Activated naive CD4-positive, alpha-beta T cell (primary cell): ENCODE measurements at regions not wholly inside any gene's neighbourhood (a gene's known extent, or its start where the extent isn't known, plus 50 kb on each side); places are given as distances from the start of the nearest gene placed in this dataset.
"Not testable (repeated sequence)": the region's sequence is repeated elsewhere in the genome, so short reads cannot be mapped to it uniquely, and the experiment has no call there.

Source experiments
- DNase-seq, 4 experiments: peaks; one replicate each; lab custom pipeline; 2025; lab: John Stamatoyannopoulos, UW

DNA sequence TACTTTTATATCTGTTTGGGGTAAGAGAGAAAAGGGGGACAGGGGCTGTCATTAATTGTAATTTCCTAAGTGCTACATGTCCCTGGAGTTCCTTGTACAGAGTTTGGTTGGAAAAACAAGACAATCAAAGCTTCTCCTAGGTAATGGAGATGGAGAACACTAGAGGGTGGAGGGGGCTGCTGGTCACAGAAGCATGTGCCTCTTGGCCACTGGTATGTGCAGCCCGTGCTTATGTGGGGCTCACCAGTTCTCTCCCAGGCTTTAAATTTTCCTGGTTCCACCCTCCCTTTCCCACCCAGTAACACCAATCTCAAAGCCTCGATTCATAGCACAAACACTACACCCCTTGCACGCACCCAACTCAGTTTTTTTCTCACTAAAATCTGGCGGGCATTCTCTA is 165.6 kb downstream of the SAMD5 start:
- no peak for DNase-seq

DNA sequence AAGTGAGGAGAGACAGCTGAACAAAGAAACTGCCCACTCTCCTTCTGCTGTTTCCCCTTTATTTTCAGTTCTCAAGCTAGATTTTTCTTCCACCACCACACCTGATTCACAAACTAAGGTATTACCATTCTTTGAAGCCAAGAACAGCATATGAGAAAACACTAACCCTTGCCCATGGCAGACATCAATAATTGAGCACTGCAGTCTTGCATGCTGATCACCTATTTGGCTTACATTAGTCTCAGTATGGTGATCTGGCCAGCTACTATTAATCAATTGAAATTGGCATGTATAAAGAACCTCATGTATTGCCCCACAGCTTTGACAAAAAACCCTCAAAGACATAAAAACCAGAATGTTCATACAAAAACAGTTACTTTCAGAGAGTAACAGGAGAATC is 166.3 kb downstream of the SAMD5 start:
- DNase-seq = no peak

DNA sequence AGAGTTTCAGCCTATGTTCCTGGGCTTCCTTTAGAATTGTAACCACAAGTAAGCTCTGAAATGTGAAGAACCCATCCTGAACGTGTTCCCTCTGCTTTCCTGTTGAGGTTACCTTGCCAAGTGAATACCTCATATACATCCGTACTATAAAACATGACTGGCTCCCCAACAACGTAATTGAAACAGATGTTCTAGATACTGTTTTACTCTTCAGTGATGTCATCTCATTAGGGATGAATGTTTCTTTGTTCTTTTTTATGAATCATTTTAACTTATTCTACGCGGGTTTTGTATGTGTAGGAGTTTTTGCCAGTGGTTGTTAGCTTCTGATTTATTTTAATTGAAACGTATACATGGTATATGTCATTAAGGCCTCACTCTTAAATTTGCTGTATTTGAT is 166.8 kb downstream of the SAMD5 start:
- no peak for DNase-seq

DNA sequence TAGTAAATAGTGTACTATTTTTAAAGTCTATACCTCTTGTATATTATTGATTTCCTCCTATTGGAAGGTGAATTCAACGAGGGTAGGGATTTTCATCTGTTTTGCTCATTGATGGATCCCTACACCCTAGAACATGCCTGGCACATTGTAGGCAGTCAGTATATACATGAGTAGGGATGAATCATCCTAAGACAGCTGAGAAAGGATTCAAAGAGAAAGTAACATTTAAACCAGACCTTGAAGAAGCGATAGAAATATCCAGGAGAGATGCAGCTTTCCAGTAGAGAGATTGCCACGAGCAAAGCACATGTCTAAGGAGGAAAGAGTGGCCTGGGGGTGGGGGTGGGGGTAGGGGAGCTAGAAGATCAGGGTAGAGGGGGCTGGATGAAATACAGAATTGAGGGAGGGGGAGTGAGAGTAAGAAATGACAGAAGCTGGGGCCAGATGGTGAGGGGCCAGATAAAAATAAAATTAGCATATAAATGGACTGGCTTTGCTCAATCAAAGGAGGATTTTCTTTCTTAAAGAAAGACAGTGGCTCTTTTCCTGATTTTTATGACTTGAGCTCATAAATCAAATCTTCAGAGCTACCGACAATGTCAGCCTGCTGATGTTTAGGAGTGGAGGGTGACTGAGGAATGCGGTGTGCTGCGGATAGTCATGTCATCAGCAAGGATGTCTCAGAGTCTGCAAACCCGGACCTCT is 168.2 kb downstream of the SAMD5 start:
- DNase-seq = no peak

DNA sequence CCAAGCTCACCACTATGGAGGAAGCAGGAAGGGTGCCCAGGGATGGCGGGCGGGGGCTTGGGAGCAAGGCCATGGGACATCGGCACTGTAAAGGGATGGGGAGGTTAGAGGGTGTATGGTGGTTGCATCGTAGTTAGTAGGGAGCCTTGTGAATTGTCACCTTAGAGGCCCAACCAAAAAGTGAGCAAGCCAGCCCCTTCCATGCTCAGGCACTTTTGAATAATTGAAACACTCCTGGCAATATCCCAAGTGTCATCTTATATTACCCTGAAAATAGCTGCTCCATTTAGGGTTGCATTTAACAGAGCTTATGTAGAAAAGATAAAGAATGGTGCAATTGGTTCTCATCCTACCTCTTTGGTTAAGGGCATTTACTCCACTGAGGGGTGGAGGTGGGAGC is 169.2 kb downstream of the SAMD5 start:
- no peak for DNase-seq

DNA sequence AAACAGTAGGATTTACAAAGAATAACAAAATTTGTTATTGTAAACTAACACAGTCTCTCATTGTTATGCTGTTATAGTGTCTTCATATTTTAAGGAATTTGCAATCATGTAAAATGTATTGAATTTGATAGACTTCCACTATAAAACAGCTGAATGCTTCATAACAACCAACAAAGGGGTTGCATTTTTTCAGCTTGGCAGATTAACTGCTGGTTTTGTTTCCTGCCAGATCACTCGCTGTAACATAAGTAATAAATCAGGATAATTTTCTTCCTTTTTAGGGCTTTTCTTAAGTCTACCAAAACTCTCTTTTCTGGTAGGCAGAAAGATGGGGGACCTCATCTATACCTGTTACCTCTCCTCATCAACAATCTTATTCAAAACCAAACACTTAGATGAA is 169.8 kb downstream of the SAMD5 start:
- no peak for DNase-seq

DNA sequence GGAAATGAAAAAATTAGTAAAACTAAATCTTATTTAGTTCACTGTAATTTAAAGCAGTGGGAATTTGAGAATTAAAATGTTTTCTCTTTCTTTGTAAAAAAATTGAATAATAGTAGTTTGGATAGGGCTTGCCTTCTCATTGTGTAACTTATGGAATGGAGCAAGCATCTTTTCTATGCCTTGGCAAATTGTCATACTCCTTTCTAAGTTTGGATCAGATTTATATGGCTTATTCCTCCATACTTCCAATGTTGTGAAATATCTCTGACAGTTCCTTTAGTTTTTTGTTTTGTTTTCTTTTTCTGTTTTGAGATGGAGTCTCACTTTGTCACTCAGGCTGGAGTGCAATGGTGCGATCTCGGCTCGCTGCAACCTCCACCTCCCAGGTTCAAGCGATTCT is 176.4 kb downstream of the SAMD5 start:
- DNase-seq = no peak

DNA sequence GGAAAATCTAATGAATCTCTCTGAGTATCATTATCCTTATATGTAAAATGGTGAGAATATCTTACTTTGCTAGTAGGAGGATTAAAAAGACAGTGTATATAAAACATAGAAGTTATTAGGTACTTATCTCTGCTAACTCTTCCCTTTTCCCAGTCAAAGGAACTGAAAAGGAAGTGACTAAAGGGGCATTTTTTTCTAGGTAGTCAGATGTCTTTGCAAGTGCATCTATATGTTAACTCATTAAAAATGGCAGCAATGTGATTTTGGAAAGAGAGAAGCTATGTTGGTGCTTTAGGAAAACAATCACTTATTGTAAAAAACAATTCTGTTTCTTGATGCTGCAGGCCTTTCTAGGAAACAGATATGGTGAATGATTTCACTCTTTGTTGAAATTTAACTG is 180.9 kb downstream of the SAMD5 start:
- DNase-seq = no peak

DNA sequence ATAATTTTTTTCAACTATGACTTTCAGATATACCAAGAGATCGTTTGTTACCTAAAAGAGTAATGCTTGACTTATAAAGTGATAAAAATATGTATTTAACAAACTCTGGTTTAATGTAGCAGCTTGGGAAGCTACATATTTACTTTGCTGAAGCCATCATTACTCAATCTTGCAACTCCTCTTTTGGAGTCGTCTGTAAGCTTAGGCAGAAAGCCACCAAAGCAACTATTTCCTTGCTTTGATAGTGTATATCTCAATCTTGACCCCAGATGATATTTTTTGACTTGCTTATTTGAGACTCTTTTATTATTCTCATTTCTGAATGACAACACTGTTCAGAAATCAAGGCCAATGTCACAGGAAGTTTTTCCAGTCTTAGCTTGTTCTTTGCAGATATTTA is 183.0 kb downstream of the SAMD5 start:
- DNase-seq = no peak

DNA sequence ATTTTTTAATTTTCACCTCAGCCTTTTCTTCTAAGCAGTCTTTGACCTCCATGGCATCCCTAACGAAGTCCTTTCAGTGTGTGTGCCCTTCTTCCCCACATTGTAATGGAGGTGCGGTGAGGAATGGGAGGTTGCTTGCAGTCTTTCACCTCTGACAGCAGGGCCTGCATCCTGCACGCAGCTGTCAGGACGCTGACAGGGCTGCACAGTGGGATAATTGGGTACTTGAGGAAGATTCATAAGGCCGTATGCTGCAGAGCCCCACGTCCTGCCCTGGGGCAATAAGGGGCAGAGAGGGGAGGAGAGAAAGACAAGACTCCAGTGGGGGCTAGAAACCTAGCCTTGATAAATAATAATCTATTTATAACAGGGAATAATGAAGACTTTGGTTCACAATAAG is 184.7 kb downstream of the SAMD5 start:
- DNase-seq = no peak

DNA sequence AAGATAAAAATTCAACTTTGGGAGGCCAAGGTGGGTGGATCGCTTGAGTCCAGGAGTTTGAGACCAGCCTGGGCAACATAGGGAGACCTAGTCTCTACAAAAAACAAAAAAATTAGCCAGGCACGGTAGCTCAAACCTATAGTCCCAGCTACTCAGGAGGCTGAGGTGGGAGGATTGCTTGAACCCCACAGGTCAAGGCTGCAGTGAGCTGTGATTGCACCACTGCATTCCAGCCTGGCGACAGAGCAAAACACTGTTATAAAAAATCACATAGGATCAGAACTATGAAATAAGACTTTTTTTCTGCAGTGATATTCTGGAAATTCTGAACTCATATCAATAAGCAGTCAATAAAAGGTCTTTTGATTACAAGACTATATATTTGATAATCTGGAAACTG is 186.1 kb downstream of the SAMD5 start:
- DNase-seq = not testable (repeated sequence)

DNA sequence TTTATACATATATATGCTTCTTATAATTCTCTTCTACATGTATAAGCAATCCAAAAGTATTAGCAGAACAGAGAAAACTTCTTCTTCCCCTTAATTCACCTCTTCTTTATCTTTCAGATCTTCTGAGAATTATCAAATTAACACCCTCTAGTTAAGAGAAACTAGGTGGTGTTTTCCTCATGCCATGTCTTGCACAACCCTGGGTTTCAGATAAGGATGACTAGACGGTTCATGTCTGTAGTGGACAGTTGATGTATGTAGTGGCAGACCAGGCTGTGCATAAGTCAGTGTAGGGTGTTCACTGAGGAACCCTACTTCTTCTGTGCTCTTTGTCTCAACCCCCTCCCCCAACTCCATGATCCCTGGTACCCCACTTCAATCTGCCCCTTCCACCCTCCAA is 187.3 kb downstream of the SAMD5 start:
- no peak for DNase-seq

DNA sequence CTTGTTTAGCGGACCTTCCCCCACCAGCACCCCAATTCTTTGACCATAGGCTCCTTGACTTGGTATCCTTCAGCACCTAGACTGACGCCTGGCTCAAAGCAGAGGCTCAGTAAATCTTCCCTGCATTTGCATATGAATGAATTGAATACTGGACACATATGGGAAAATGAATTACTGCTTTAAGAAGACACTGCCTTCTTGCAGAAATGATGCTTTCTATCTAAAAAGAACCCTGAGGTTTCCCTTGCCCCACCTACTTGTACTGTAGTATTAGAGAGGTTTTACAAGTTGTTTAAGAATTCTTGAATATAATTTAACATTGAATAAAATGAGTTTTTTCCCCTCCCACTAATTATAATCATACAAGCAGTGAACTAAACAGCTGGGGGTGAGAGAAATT is 190.7 kb downstream of the SAMD5 start:
- DNase-seq = no peak

DNA sequence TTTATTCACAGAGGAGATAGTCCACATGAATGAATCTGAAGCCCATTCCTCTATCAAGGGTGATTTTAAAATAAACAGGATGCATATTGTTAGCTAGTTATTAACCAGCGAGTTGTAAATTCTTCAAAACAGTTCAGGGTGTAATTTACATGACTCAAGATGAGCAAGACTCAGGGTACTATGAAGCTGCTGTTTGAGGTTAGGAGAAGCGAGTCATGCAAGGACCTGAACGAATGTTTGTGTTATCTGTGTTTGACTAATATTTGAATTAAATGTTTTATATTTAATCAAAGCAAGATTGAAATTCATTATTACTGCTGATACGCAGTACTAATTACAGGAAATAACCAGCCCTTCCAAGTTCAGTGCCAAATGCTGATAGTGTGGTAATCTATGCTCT is 191.1 kb downstream of the SAMD5 start:
- DNase-seq = no peak

DNA sequence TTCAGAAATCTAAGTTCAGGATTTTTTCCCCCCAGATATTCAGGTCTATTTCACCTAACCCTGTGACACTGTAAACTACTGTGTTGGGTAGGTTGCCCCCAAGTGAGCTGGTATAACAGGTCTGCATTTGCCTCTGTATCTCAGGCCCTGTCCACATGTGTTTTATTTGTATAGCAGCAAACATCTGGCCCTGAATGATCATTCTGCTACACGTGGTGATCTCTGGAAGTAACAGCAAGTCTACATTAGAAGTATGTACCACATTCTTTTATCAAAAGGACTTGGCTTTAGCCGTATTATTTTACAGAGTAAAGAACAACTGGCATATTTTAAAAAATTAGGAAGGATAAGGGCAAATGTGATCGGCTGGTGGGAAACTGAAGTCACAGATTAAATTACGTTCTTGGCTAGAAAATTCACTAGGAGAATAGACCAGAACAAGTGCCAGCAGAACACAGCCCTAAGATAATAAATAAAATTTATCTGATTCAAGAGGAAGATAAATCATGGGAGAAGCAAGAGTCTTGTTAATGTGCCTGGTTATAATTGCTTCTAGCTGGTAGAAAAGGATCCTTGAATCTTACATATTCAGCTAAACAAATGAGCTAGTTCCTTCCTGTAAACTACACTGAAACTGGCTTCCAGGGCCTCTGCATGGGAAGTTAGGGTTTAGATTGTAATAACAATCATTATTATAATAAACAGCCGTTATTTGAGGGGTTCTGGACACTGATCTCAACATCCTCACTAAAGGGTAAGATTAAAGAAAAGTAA is 192.1 kb downstream of the SAMD5 start:
- DNase-seq = no peak

DNA sequence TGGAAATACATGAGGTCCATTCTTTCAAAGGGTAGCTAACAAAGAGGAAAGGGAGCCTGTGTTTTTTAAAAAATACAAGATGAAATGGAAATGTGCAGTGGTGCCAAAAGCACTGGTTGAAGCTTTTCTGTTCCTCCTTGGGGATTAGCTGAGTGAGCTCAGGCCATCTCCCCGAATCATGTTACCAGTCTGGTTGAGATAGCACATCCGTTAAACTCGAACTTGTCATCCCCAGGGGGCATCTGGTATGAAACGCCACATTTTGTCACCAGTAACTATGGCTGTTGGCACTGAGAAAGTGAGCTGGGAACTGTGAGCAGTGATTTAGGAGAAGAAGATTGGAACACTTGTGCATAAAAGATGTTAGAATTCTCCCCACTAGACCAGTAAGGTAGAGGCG is 196.2 kb downstream of the SAMD5 start:
- DNase-seq = no peak

DNA sequence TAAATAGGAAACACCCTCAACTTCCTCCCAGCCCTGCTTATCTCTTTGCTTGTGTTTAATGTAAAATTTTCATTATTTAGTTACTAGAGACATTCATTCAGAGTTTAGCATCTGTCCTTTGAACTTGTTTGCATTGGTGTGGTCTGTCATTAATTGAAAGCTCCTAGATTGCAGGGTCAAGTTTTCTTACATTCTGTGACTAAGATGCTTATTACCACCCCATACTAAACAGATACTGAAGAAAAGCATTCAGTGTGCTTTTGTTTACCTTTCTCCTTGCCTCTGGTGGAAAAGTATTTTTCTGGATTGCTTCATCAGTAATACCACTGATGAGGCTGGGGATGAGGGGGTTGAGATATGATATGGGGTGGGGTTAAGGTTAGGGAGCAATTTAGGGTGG is 199.0 kb downstream of the SAMD5 start:
- DNase-seq = no peak

DNA sequence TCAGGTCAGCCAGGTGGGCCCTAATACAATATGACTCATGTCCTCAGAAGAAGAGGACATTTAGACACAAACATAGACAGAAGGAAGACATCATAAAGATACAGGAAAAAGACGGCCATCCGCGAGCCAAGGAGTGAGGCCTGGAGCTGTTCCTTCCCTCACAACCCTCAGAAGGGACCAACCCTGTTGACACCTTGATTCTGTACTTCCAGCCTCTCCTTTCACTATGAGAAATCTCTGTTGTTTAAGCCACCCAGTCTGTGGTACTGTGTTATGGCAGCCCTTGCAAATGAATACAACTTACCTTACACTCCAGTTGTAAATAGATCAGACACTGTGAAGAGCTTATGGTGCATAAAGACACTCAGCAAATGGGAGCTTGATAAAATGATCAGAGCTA is 199.7 kb downstream of the SAMD5 start:
- no peak for DNase-seq

DNA sequence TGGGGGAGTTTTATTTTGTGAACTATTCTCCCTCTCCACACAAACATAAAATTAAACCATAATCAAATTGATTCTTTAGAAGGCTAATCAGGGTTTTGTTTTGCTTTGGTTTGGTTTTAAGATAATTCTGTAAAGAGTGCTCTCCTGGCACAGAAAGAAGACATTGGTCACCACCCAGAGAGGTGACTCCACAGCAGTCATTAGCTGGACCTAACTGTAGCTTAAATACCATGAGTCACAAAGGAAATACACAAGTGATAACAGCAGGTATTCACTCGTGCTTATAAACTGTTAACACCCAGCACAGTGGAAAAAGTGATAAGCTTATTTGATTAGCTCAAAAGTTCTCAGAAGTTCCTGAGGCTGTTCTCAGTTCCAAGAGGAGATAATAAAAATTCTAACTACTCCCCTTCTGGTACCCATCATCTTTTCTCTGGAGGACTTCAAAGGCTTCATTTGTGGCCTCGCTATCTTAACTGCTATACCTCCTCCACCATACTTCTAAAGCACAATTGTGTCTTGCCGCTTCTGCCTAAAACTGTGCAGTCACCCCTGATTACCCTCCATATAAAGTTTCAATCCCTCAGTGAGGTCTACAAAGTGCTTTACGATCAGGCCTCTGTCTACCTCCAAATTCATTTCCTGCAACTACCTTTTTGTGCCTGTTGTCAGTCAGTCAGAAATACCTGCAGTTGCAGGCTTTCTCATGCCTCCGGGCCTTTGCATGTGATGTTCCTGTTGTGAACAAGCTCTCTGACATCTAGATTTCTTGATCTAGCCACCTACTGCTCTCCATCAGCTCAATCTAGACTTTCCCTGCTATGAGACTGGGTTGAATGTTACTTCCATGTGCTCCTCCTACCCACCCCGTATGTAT is 201.1 kb downstream of the SAMD5 start:
- DNase-seq = no peak

DNA sequence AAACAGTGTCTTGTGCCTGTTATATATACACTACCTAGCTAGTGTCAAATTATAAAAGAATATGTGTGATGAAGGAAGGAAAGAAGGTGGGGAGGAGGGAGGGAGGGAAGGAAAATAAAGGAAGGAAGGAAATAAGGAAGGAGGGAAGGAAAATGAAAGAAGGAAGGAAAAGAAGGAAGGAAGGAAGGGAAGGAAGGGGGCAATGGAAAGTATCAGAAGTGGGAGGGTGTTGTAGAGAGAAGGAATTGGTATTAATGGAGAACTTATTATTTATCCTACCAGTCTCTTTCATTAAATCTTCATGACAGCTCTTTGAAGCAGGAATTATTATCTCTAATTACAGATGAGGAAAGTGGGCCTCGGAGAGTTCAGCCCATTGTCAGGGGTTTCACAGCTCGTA is 202.4 kb downstream of the SAMD5 start:
- no peak for DNase-seq

DNA sequence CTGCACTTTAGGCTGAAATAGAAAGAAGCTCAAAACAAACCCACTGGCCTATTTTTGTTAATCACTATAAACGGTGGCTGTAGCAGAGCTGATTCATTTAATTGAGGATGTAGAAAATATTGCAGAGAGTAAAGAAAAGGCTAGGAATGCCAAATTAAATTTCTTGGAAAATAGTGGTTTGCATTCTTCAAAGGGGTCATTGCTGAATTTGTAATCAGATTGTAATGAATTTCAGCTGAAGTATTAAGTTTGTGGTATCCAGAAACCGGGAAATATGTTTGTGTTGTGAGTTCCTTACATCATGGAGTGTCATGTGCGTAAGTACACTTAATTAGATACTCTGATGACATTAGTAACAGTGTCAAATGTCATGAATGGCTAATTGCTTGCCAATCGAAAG is 203.0 kb downstream of the SAMD5 start:
- DNase-seq = no peak

DNA sequence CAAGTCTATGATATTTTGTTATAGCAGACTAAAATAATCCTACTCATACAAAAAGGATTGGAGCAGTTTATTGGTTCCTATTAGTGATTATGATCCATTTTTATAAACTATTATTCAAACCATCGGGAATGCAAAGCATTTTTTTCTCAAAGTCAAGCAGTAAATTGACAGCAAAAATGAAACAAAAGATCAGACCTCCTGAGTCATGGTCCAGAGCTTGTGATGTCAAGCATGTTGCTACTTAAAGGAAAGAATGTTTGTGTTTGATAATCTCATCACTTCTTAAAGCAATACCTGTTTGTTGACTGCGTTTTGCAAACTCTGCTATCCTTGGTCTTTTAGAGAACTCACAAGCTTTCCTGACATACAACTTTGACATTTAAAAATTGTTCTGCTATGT is 204.4 kb downstream of the SAMD5 start:
- no peak for DNase-seq

DNA sequence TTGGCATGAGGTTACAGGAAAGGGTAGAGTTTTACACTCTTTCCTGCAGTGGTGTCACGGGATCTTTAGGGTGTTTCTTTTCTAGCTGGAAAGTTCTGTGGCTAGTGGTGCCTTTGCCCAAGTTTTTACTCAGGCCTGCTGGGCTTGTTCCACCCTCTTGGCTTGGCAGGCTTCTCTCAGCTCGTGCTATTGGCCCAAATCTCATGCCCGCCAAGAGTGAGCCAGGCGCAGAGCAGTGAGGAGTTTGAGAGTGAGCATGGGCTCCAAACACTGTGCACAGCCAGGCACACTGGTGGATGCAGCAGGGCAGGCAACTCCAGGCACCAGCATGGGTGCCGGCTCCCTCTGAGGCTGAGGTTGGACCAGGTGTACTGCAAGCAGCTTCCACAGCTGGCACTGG is 206.5 kb downstream of the SAMD5 start:
- DNase-seq = no peak
